ENCODE measurements at regions not wholly inside any gene's neighbourhood (a gene's known extent, or its start where the extent isn't known, plus 50 kb on each side); places are given as distances from the start of the nearest gene placed in this dataset.

DNA sequence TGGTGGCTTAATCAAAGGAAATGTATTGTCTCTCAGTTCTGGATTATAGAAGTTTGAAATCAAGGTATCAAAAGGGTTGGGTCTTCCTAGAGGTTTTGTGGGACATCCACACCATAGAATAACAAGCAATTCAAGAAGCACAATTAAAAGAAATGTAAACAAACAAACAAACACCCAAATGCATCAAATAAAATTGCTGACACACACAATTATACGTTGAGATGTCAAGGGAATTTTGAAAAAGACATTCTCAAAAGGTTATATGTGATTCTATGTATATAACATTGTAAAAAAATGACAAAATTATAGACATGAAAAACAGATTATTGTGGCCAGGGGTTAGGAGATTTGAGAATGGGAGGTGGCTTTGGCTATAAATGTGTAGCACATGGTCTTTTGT, 250.7 kb upstream of the AGA start:
- DNase-seq (ENCODE audit: low read depth in 2 of 2) = no peak

DNA sequence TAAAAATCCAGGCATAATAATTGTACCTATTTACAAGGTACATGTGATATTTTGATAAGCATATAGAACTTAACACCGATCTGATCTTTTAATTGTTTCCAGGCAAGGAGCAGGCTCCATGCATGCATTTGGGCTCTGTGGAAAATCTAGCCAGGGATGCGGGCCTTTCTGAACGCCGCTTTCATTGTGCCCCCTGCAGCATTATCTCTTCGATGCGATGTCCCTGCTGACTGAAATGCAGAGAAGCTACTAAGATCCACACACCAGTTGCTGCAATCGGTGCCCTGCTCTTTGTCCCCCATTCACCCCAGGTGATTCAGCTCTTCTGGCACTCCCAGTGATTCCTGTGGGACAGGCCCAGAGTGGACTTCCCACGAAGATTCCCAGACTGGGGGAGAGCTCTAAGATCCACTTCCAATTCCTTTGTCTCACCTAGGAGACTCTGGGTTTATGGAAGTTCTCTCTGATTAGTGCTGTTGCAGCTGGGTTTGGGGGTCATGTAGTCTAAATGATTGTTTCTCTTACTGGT, 254.3 kb upstream of the AGA start:
- DNase-seq (ENCODE audit: low read depth in 2 of 2) = no peak

DNA sequence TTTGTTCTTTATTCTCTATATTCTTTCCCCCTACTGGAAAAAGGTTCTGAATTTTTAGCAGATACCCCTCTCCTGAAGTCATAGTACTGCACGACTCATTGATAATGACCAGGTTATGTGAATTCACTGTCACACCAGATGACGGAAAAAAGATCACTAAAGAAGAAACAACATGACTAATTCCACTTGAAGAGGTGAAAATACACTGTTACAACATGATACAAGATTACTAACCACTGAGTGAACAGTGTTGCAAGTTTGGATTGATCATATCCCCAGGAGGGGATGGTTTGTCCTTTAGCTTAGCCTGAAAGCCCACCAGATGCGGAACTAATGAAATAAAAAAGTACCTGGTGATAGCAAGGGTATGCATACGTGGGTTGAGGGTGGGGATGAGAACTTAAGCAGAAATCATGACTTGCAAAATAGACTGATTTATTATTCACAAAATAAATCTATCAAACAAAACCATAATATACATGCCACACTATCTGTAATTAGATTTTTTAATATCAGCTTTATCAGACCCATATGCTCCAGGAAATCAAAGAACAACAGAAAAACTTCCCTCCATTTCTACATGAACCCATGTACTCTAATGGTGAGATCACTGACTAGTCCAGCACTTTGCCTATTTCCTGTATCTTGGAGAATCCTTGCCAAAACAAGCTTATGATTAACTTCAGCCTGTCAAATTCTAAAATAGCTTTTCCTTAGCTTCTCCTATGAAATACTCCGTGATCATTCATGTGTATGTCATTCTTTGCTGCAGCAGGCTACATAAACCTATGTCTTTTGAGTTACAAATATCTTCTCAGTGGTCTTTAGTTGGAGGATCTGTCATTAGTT, 257.4 kb upstream of the AGA start:
- DNase-seq (ENCODE audit: low read depth in 2 of 2) = no peak

DNA sequence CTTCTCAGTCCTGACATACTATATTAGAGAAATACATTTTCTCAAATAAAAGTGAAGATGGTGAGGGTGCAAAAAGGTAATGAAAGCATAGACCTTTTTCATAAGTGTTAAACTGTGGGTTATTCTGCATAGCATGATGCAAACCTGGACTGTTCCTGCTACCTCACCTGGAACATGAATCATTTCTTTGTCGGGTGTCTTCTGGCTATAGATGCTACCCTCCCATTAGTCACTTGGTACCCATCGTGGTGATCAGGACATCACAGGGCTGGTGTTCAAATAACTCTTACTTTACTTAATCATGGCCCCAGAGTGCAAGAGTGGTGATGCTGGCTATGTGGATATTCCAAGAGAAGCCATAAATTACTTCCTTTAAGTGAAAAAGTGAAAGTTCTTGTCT, 264.7 kb upstream of the AGA start:
- no peak for DNase-seq (ENCODE audit: low read depth in 2 of 2)

DNA sequence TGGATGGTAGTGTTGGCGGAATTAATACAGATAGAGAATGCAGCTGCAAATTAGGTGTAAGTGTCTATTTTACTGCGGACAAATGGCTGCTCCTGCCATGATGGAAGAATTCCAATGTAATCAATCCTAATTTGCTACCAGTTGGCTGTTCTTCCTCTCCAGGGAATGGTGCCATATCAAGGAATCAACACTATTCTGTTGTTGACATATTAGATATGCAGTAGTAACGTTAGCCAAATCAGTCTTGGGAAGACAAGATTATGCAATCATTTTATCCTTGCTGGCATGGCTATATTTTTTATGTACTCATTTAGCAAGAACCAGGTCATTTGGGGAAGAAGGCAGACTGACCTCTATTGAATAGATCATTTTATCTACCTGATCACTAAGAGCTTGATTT, 271.2 kb upstream of the AGA start:
- no peak for DNase-seq (ENCODE audit: low read depth in 2 of 2)

GRCh38 chr4:177717407-177717806, 275.2 kb upstream of the AGA start:
- no peak for DNase-seq (ENCODE audit: low read depth in 2 of 2)

- no peak for DNase-seq (ENCODE audit: low read depth in 2 of 2)
These were observed 276.3 kb upstream of the AGA start for GRCh38 chr4:177718514-177718913.

DNA sequence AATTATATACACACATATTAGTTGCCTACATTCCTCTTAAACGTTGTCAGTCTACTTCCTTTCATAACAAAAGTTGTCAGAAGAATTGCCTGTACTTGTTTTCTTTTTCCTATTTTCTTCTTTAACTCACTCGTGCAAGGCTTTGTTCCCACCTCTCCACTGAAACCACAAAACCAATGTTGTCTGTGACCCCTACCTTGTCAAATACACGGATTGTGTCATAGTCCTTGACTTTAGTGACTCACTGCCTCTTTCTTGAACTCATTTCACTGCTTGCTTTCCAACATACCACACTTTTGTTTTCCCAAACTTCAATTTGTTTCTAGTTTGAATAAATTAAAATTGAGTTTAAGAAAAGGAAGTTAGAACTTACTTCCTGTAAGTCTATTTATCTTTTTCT, 283.9 kb upstream of the AGA start:
- DNase-seq (ENCODE audit: low read depth in 2 of 2) = no peak

DNA sequence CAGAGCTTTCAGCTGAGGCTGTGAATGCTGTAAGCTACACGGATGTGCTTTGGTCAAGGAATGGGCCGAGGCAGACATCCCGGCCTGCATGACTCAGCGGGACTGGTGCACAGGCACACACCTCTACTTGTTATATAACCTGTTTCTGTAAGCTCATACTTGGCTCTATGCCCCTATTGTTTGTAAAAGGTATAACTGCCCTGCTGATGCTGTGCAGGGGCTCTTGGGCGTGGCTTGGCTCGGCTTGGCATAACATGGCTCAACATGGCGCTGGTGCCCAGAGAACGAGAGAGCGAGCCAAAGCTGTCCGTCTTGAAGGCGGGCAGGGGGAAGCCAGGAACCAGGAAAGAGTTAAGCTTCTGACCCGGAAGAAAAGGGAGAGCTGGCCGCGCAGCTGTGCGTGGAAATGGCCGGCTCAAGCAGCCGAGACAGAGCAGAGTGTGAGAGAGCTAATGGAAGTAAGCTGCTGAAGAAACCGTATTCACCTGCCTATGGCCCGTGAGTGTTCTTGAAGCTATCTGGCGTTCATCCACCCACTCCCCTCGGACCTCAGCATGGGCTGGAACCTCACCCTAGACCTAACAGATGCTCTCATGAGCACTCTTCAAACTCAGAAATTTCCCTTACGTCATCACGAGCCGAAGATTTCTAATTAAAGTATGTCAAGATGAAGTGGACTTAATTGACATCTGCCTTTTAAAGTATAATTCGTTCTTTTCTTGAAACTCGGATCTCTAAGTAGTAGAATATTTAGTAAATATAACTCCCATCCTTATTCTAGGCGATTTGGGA, 286.3 kb upstream of the AGA start:
- no peak for DNase-seq (ENCODE audit: low read depth in 2 of 2)

GRCh38 chr4:177729681-177730080, 287.4 kb upstream of the AGA start:
- no peak for DNase-seq (ENCODE audit: low read depth in 2 of 2)

GRCh38 chr4:177737387-177737940, 295.2 kb upstream of the AGA start:
- no peak for DNase-seq (ENCODE audit: low read depth in 2 of 2)

DNA sequence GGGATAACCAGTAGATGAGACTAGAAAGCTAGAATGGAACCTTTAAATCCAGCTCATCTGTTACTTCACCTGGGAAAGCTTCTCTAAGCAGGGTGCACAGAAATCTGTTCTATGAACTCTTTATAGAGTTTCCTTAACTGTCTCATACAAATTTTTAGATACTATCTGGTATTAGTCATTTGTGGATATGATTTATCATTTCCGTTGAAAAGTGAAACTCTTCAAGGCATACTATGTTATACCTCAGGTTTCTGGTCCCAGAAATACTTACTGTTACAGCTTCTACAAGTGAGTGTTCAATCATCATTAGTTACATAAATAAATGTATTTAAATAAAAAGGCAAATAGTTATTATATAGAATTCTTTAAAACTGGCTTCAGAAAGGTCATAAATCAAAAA, 298.3 kb upstream of the AGA start:
- DNase-seq (ENCODE audit: low read depth in 2 of 2) = no peak

DNA sequence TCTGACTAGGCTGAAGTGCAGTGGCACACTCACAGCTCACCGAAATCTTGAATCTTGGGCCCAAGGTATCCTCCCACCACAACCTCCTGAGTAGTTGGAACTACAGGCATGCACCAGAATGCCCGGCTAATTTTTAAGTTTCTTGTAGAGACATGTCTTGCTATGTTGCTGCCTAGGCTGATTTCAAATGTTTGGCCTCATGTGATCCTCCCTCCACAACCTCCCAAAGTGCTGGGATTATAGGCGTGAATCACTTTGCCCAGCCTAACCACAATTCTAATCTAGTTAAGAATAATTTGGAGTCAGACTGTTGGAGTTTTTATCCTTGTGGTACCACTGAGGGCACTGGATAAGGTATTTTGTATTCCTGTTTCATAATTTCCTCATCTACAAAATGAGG, 317.5 kb upstream of the AGA start:
- no peak for DNase-seq (ENCODE audit: low read depth in 2 of 2)

- no peak for DNase-seq (ENCODE audit: low read depth in 2 of 2)
These were observed 319.5 kb upstream of the AGA start for GRCh38 chr4:177761692-177762091.

GRCh38 chr4:177769155-177769554, 326.9 kb upstream of the AGA start:
- no peak for DNase-seq (ENCODE audit: low read depth in 2 of 2)

DNA sequence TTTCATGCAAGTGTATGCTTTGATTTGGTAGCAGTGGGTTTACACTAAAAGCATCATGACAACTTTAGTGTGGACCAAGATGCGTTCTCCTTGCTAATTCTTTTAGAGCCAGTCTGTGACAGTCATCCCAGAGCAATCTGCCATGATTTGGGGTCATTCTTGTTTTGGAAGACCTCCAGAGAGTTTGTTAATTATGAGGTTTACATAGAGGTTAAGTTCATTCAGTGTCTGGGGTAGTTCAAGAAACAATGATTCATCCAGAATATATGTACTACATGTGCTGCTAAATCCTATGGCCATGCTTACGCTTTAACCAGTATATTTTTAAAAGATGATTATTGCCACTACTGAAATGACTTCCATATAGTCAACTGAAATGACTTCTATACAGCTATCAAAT, 328.5 kb upstream of the AGA start:
- no peak for DNase-seq (ENCODE audit: low read depth in 2 of 2)

DNA sequence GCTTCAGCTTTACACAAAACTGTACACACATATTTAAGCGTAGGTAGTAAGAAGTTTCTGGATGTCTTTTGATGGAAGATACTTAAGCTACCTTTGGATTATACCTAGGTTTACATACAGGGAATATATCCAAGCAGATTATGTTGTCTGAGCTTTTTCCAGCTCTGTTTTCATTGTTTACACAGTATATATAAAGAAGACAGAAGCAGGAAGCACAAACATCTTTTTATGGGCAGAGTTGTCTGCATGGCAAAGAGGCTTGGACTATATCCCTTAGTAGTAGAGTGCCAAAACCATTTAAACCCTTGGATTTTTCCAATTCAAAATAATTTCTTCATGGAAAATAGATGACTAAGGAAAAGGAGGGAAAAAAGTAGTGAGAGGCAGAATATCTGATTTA, 329.4 kb upstream of the AGA start:
- DNase-seq (ENCODE audit: low read depth in 2 of 2) = no peak

DNA sequence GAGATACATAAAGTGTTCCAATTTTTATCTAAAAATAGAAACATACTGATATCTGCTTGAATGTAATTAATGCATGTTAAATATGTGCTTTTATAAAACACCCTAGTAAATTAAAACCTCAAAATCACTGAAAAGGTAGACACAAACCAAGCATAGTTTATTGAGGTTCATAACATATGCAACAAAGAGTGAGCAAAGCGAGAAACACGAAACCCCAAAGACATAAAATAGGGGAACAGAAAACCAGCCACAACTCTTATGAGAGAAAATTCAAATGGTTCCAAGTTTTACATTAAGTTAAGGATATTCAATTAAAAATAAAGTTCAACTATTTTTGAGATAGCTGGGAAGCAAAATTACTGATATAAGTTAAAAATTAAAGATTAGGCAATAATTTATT, 336.4 kb upstream of the AGA start:
- no peak for DNase-seq (ENCODE audit: low read depth in 2 of 2)

DNA sequence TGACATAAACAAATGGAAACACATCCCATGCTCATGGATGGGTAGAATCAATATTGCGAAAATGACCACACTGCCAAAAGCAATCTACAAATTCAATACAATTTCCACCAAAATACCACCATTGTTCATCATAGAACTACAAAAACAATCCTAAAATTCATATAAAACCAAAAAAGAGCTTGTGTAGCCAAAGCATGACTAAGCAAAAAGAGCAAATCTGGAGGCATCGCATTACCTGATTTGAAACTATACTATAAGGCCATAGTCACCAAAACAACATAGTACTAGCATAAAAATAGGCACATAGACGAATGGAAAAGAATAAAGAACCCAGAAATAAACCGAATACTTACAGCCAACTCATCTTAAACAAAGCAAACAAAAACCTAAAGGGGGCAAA, 342.8 kb upstream of the AGA start:
- DNase-seq (ENCODE audit: low read depth in 2 of 2) = no peak

GRCh38 chr4:177789610-177790009, 347.4 kb upstream of the AGA start:
- no peak for DNase-seq (ENCODE audit: low read depth in 2 of 2)

DNA sequence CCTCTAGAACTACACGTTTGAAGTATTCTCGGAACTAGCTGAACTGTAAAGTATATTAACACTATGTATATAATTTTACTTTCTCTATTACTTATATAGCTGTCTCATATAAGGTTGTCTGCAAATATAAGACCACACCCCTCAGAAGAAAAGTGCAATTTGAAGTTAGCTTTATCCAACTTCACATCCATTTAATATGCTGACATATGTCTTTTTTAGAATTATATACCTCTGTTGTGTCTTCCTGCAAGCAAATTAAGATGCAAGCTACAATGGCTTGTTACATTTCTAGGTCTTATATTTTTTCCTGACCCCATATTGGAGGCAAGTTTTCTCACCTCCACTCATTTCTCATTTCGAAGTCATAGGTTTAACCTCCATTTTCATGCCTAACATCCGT, 349.0 kb upstream of the AGA start:
- no peak for DNase-seq (ENCODE audit: low read depth in 2 of 2)

DNA sequence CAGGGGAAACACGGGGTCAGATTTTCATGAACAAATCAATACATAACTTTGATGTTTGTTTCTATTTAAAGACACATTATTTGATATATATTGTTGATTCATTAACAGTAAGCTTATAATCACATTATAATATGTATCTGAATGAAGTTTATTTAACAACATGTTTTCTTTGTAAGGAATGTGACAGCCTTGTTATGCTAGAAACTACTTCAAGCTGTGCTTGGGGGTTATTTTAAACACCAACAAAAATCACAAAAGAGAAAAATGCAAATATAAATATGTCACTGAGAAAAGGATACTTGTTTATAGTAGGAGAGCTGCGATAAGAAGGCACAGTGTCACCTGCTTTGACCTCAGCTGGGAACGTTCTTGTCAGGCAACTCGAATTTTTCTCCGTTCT, 354.6 kb upstream of the AGA start:
- no peak for DNase-seq (ENCODE audit: low read depth in 2 of 2)

DNA sequence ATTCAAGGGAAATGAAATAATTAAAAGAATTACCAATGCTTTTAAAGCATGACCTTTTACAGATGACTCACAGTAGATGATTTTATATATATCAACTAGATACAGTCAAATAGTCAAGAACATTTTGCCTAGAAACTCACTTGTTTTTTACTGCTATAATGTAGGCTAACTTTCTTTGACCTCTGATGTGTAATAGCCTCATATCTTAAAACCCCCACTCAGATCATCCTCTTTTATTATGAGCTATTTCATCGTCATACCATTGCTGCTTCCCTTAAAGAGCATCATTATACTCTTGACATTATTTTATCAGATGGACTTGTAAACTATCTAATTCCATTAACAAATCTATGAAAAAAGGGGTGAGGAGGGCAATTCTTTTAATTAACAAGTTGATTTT, 355.9 kb upstream of the AGA start:
- no peak for DNase-seq (ENCODE audit: low read depth in 2 of 2)

Data from stimulated activated CD8-positive, alpha-beta memory T cell treated with anti-CD3 and anti-CD28 coated beads, Interleukin-7, amount 100 ng/mL, for 1 hour (primary cell).